Caco-2 (cell line): ENCODE measurements at regions not wholly inside any gene's neighbourhood (a gene's known extent, or its start where the extent isn't known, plus 50 kb on each side); places are given as distances from the start of the nearest gene placed in this dataset.

Source experiments
- BruUV-seq: library from RNA; stranded (reverse); fragments of 400-500 nt; replicated peaks from 2 replicates; lab custom pipeline; 2021; lab: Mats Ljungman, UMichigan
- CTCF ChIA-PET: fragments of 300-600 bp; sonication (Branson Sonifier 250); formaldehyde crosslinking; loops from one replicate; lab custom pipeline; 2022; ENCODE audit warnings: antibody characterized with exemption; lab: Charles Lee
- POLR2A ChIA-PET: fragments of 300-600 bp; sonication (Branson Sonifier 250); formaldehyde crosslinking; loops from one replicate; lab custom pipeline; 2022; ENCODE audit warnings: antibody characterized with exemption; lab: Charles Lee
- DNase-seq, 2 experiments: peaks; one replicate each; pipeline versions ENCODE4 v3.0.0 to v3.0.0-alpha.2; 2020 to 2022
- H3K27me3 ChIP-seq: replicated peaks from 2 replicates; pipeline ENCODE4 v1.6.0; 2011; ENCODE audit warnings: low read length; ENCODE audit not compliant: control insufficient read depth, insufficient read depth
- H3K36me3 ChIP-seq: 2 replicates; pipeline ENCODE4 v1.5.1; 2011; ENCODE audit warnings: low read length; ENCODE audit not compliant: control insufficient read depth, insufficient read depth
- H3K4me1 ChIP-seq: fragments of 250-450 bp; sonication (Bioruptor Pico); 2 replicates; pipeline ENCODE4 v1.5.1; 2020; ENCODE audit warnings: mild to moderate bottlenecking
- H3K4me3 ChIP-seq: 2 replicates; pipeline ENCODE4 v1.5.1; 2011; ENCODE audit warnings: low read depth, mild to moderate bottlenecking, control low read depth, low read length
- H3K9me3 ChIP-seq: fragments of 250-450 bp; sonication (Bioruptor Pico); 2 replicates; pipeline ENCODE4 v1.5.1; 2020; ENCODE audit warnings: mild to moderate bottlenecking, moderate library complexity
- H3K27ac Mint-ChIP-seq: one replicate; pipeline ENCODE4 v1.8.0; 2022; ENCODE audit warnings: mixed read lengths; ENCODE audit not compliant: unreplicated experiment
- H3K27me3 Mint-ChIP-seq: one replicate; pipeline ENCODE4 v1.8.0; 2022; ENCODE audit warnings: mixed read lengths; ENCODE audit not compliant: insufficient read depth, unreplicated experiment
- H3K36me3 Mint-ChIP-seq: one replicate; pipeline ENCODE4 v1.8.0; 2022; ENCODE audit warnings: mild to moderate bottlenecking, mixed read lengths; ENCODE audit not compliant: insufficient read depth, unreplicated experiment
- H3K4me1 Mint-ChIP-seq: one replicate; pipeline ENCODE4 v1.8.0; 2022; ENCODE audit warnings: low read depth, mixed read lengths; ENCODE audit not compliant: unreplicated experiment
- H3K4me3 Mint-ChIP-seq: one replicate; pipeline ENCODE4 v1.8.0; 2022; ENCODE audit warnings: mild to moderate bottlenecking, moderate library complexity, mixed read lengths; ENCODE audit not compliant: unreplicated experiment
- H3K9me3 Mint-ChIP-seq: one replicate; pipeline ENCODE4 v1.8.0; 2022; ENCODE audit warnings: mixed read lengths; ENCODE audit not compliant: unreplicated experiment
- CTCF ChIP-seq, 2 experiments: fragments of 200-600 bp in 1 of 2; IDR thresholded peaks; 1 replicate in 1 of 2; 2 replicates in 1 of 2; pipeline versions ENCODE4 v1.5.1 to v1.8.0; 2011 to 2022; ENCODE audit warnings: antibody characterized with exemption in 1 of 2, control low read depth in 1 of 2, inconsistent platforms in 1 of 2, low read depth in 1 of 2, low read length in 1 of 2, mild to moderate bottlenecking in 1 of 2, moderate library complexity in 1 of 2; ENCODE audit not compliant: insufficient read depth in 1 of 2, severe bottlenecking in 1 of 2, unreplicated experiment in 1 of 2
- intact Hi-C: fragments of 100-400 bp; cut with micrococcal nuclease; formaldehyde crosslinking; loops from one replicate; pipeline ENCODE4 v1.10.0; 2022; ENCODE audit not compliant: unreplicated experiment

- Mint-ChIP-seq H3K4me3 (no peak overlapping the region), H3K9me3 (peaks cover 9% of the 10 kb centered on the region), H3K4me1 (no peaks in the 10 kb centered on the region), H3K27ac (no peak overlapping the region), H3K27me3 (no peaks in the 10 kb centered on the region), H3K36me3 (no peaks in the 10 kb centered on the region)
- ChIA-PET CTCF (no interaction called here), POLR2A (no interaction called here)
- H3K36me3 ChIP-seq = no peaks in the 10 kb centered on the region
- no TSS peak for BruUV-seq
- no peaks in the 10 kb centered on the region for H3K9me3 ChIP-seq
- intact Hi-C loops = no loop called here
- no peaks in the 10 kb centered on the region for H3K27me3 ChIP-seq
- no peaks in the 10 kb centered on the region for H3K4me1 ChIP-seq
- no peak for DNase-seq
- no peak overlapping the region for H3K4me3 ChIP-seq
- no peak for TF ChIP-seq CTCF (IDR thresholded peaks at IDR 0.05; ENCODE audit: insufficient read depth in 1 of 2, low read depth in 1 of 2, low read length in 1 of 2, severe bottlenecking in 1 of 2, unreplicated experiment in 1 of 2)
Measured at GRCh38 chr4:14008494-14008893, 381.0 kb upstream of the BOD1L1 start.

- Mint-ChIP-seq H3K36me3 (no peaks in the 10 kb centered on the region), H3K9me3 (peaks cover 11% of the 10 kb centered on the region), H3K4me3 (no peak overlapping the region), H3K27me3 (no peaks in the 10 kb centered on the region), H3K4me1 (no peaks in the 10 kb centered on the region), H3K27ac (no peak overlapping the region)
- DNase-seq = no peak
- no peaks in the 10 kb centered on the region for H3K4me1 ChIP-seq
- BruUV-seq = no TSS peak
- H3K9me3 ChIP-seq = no peaks in the 10 kb centered on the region
- POLR2A ChIA-PET = no interaction called here
- TF ChIP-seq CTCF (IDR thresholded peaks at IDR 0.05; ENCODE audit: insufficient read depth in 1 of 2, low read depth in 1 of 2, low read length in 1 of 2, severe bottlenecking in 1 of 2, unreplicated experiment in 1 of 2) = no peak
- intact Hi-C loops = no loop called here
- H3K27me3 ChIP-seq = no peaks in the 10 kb centered on the region
- CTCF ChIA-PET = no interaction called here
- H3K36me3 ChIP-seq = no peaks in the 10 kb centered on the region
- H3K4me3 ChIP-seq = no peak overlapping the region
Measured at GRCh38 chr4:14018191-14018853, 390.8 kb upstream of the BOD1L1 start.

GRCh38 chr4:14022456-14022855, 394.9 kb upstream of the BOD1L1 start:
- POLR2A ChIA-PET = no interaction called here
- DNase-seq = no peak

More at GRCh38 chr4:14022456-14022855, 394.9 kb upstream of the BOD1L1 start:
- H3K9me3 Mint-ChIP-seq = peaks cover 11% of the 10 kb centered on the region
- Histone ChIP-seq H3K36me3 (no peaks in the 10 kb centered on the region), H3K4me3 (no peak overlapping the region), H3K9me3 (no peaks in the 10 kb centered on the region), H3K4me1 (peaks cover 4% of the 10 kb centered on the region; the same call in 1 of the 2 replicates), H3K27me3 (no peaks in the 10 kb centered on the region)
- TF ChIP-seq CTCF (IDR thresholded peaks at IDR 0.05; ENCODE audit: insufficient read depth in 1 of 2, low read depth in 1 of 2, low read length in 1 of 2, severe bottlenecking in 1 of 2, unreplicated experiment in 1 of 2) = no peak
- no peaks in the 10 kb centered on the region for H3K36me3 Mint-ChIP-seq
- H3K4me1 Mint-ChIP-seq = no peaks in the 10 kb centered on the region
- no peak overlapping the region for H3K27ac Mint-ChIP-seq
- intact Hi-C loops = no loop called here
- no TSS peak for BruUV-seq
- no peaks in the 10 kb centered on the region for H3K27me3 Mint-ChIP-seq
- H3K4me3 Mint-ChIP-seq = no peak overlapping the region
- CTCF ChIA-PET = no interaction called here
